GM23248 (cell line): ENCODE measurements at regions not wholly inside any gene's neighbourhood (a gene's known extent, or its start where the extent isn't known, plus 50 kb on each side); places are given as distances from the start of the nearest gene placed in this dataset.
"Not testable (repeated sequence)": the region's sequence is repeated elsewhere in the genome, so short reads cannot be mapped to it uniquely, and the experiment has no call there.

Experiments
- DNase-seq: peaks from one replicate; pipeline ENCODE4 v3.0.0-alpha.2; 2015
- H2AFZ ChIP-seq: fragments of 200-600 bp; sonication (generic); 2 replicates; pipeline ENCODE4 v1.6.1; 2016; ENCODE audit warnings: antibody characterized with exemption
- H3F3A ChIP-seq: fragments of 200-600 bp; sonication (generic); 2 replicates; pipeline ENCODE4 v1.6.1; 2016; ENCODE audit warnings: mild to moderate bottlenecking, antibody characterized with exemption, mixed run types; ENCODE audit not compliant: insufficient read depth
- H3K27ac ChIP-seq: fragments of 200-600 bp; sonication (generic); 2 replicates; pipeline ENCODE4 v1.5.1; 2016; ENCODE audit warnings: mild to moderate bottlenecking
- H3K27me3 ChIP-seq: fragments of 200-600 bp; sonication (generic); replicated peaks from 2 replicates; pipeline ENCODE4 v1.6.1; 2016; ENCODE audit warnings: mild to moderate bottlenecking; ENCODE audit not compliant: insufficient read depth
- H3K36me3 ChIP-seq: fragments of 200-600 bp; sonication (generic); 2 replicates; pipeline ENCODE4 v1.6.1; 2016; ENCODE audit warnings: low read depth, mild to moderate bottlenecking
- H3K4me1 ChIP-seq: fragments of 200-600 bp; sonication (generic); 2 replicates; pipeline ENCODE4 v1.6.1; 2016; ENCODE audit warnings: mild to moderate bottlenecking; ENCODE audit not compliant: insufficient read depth
- H3K4me2 ChIP-seq: fragments of 200-600 bp; sonication (generic); one replicate; pipeline ENCODE4 v1.6.1; 2016; ENCODE audit warnings: mild to moderate bottlenecking; ENCODE audit not compliant: unreplicated experiment
- H3K4me3 ChIP-seq: fragments of 200-600 bp; sonication (generic); 2 replicates; pipeline ENCODE4 v1.5.1; 2016; ENCODE audit warnings: mild to moderate bottlenecking
- H3K79me2 ChIP-seq: fragments of 200-600 bp; sonication (generic); 2 replicates; pipeline ENCODE4 v1.6.1; 2016; ENCODE audit warnings: mild to moderate bottlenecking; ENCODE audit not compliant: insufficient read depth
- H3K9ac ChIP-seq: fragments of 200-600 bp; sonication (generic); 2 replicates; pipeline ENCODE4 v1.6.1; 2016; ENCODE audit warnings: mild to moderate bottlenecking
- H3K9me2 ChIP-seq: fragments of 200-600 bp; sonication (generic); 2 replicates; pipeline ENCODE4 v1.6.1; 2016; ENCODE audit warnings: mixed run types, mild to moderate bottlenecking, moderate library complexity; ENCODE audit not compliant: insufficient read depth
- H3K9me3 ChIP-seq: fragments of 200-600 bp; sonication (generic); one replicate; pipeline ENCODE4 v1.6.1; 2017; ENCODE audit warnings: low read depth
- H4K20me1 ChIP-seq: fragments of 200-600 bp; sonication (generic); 2 replicates; pipeline ENCODE4 v1.6.0; 2016; ENCODE audit not compliant: insufficient read depth
- EZH2 ChIP-seq: fragments of 200-600 bp; sonication (generic); IDR thresholded peaks from 2 replicates; pipeline ENCODE4 v1.6.1; 2018; ENCODE audit warnings: antibody characterized with exemption, mild to moderate bottlenecking; ENCODE audit not compliant: insufficient read depth, poor library complexity, severe bottlenecking
- EZH2phosphoT487 ChIP-seq: fragments of 200-600 bp; sonication (generic); IDR thresholded peaks from 2 replicates; pipeline ENCODE4 v1.6.1; 2018; ENCODE audit warnings: antibody characterized with exemption, moderate library complexity, mild to moderate bottlenecking, low read depth; ENCODE audit not compliant: insufficient read depth
- WGBS, 2 experiments: methylation state at CpG; one replicate each; pipeline ENCODE4 v1.1.6; 2015 to 2017; ENCODE audit warnings: low lambda C conversion rate in 2 of 2, low coverage in 1 of 2; ENCODE audit errors: missing lambda C conversion rate in 2 of 2; 5-methylcytosine and 5-hydroxymethylcytosine counted together
- in situ Hi-C: fragments of 300-500 bp; cut with MboI; formaldehyde crosslinking; loops from 2 replicates; pipeline ENCODE4 v1.15.0; 2020

GRCh38 chr3:23136054-23136453, 67.1 kb upstream of the UBE2E2 start:
- no peaks in the 10 kb centered on the region for H3K9me3 ChIP-seq
- DNase-seq = no peak
- no peaks in the 10 kb centered on the region for H3K36me3 ChIP-seq
- in situ Hi-C loops = no loop called here
- H3K79me2 ChIP-seq = no peaks in the 10 kb centered on the region
- 78 to 86% methylated on average over 2 of the region's 2 CpGs for WGBS, 2 experiments
- H3K9ac ChIP-seq = no peak overlapping the region
- no peaks in the 10 kb centered on the region for H3K4me1 ChIP-seq
- TF ChIP-seq EZH2phosphoT487 = no peak
- no peak for TF ChIP-seq EZH2
- no peak overlapping the region for H3K4me3 ChIP-seq
- no peaks in the 10 kb centered on the region for H3K9me2 ChIP-seq
- no peak overlapping the region for H3K4me2 ChIP-seq
- H3K27ac ChIP-seq = no peak overlapping the region
- no peak overlapping the region for H2AFZ ChIP-seq
- no peaks in the 10 kb centered on the region for H3F3A ChIP-seq
- no peaks in the 10 kb centered on the region for H4K20me1 ChIP-seq
- H3K27me3 ChIP-seq = no peaks in the 10 kb centered on the region

GRCh38 chr3:23144051-23144450, 59.1 kb upstream of the UBE2E2 start:
- H3K9me3 ChIP-seq, H4K20me1 ChIP-seq, DNase-seq, in situ Hi-C loops, H3K36me3 ChIP-seq, H3K27ac ChIP-seq, H2AFZ ChIP-seq, H3K79me2 ChIP-seq, H3K4me2 ChIP-seq, H3K9me2 ChIP-seq, H3K4me1 ChIP-seq, H3F3A ChIP-seq, H3K4me3 ChIP-seq, H3K9ac ChIP-seq: not testable (repeated sequence)
- WGBS, 2 experiments = 17 to 32% methylated on average over 2 of the region's 2 CpGs
- H3K27me3 ChIP-seq = peaks cover 25% of the 10 kb centered on the region; the same call in 1 of the 2 replicates

GRCh38 chr3:23146163-23146562, 57.0 kb upstream of the UBE2E2 start:
- H2AFZ ChIP-seq = no peak overlapping the region
- no peak overlapping the region for H3K4me3 ChIP-seq
- H3K9me3 ChIP-seq = no peaks in the 10 kb centered on the region
- H3K27ac ChIP-seq = no peak overlapping the region
- no peaks in the 10 kb centered on the region for H3K79me2 ChIP-seq
- peaks cover 25% of the 10 kb centered on the region; the same call in 1 of the 2 replicates for H3K27me3 ChIP-seq
- no peaks in the 10 kb centered on the region for H4K20me1 ChIP-seq
- in situ Hi-C loops = no loop called here
- WGBS, 2 experiments = 56 to 64% methylated on average over 2 of the region's 2 CpGs
- H3K36me3 ChIP-seq = no peaks in the 10 kb centered on the region
- no peaks in the 10 kb centered on the region for H3K9me2 ChIP-seq
- no peak overlapping the region for H3K4me2 ChIP-seq
- no peak overlapping the region for H3K9ac ChIP-seq
- TF ChIP-seq EZH2 (no peak), EZH2phosphoT487 (no peak)
- DNase-seq = no peak
- H3K4me1 ChIP-seq = no peaks in the 10 kb centered on the region
- no peaks in the 10 kb centered on the region for H3F3A ChIP-seq

GRCh38 chr3:23152989-23153388, 50.1 kb upstream of the UBE2E2 start:
- H3K27ac ChIP-seq = no peak overlapping the region
- no peaks in the 10 kb centered on the region for H3K36me3 ChIP-seq
- peaks cover 5% of the 10 kb centered on the region; the same call in 1 of the 2 replicates for H3K27me3 ChIP-seq
- no peaks in the 10 kb centered on the region for H3K9me2 ChIP-seq
- no peaks in the 10 kb centered on the region for H3K79me2 ChIP-seq
- no peaks in the 10 kb centered on the region for H4K20me1 ChIP-seq
- in situ Hi-C loops = no loop called here
- H2AFZ ChIP-seq = no peak overlapping the region
- TF ChIP-seq EZH2 = no peak
- TF ChIP-seq EZH2phosphoT487 = no peak
- no peaks in the 10 kb centered on the region for H3F3A ChIP-seq
- no peak for DNase-seq
- no peak overlapping the region for H3K9ac ChIP-seq
- H3K4me3 ChIP-seq = no peak overlapping the region
- H3K4me2 ChIP-seq = no peak overlapping the region
- H3K9me3 ChIP-seq = no peaks in the 10 kb centered on the region
- no peaks in the 10 kb centered on the region for H3K4me1 ChIP-seq
